ENCODE measurements at regions not wholly inside any gene's neighbourhood (a gene's known extent, or its start where the extent isn't known, plus 50 kb on each side); places are given as distances from the start of the nearest gene placed in this dataset.

DNA sequence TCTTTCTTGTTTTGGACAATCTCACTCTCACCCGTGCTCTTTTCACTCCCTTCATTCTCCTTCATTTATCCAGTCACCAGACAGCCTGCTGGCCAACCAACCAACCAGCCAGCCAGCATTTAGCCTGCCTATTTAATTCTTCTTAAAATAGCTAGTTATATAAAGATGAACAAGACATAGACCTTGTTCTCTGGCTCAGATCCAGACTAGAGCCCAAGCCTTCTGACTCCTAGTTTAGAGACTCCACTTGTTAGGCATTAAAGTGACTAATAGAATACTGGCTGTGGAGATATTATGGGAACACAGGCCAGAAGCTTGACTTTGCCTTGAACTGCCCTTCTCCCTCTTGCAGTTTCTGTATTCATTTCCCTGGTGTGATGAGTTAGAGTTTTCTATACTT lies 215.3 kb upstream of the THRB start:
- H3K9me1 ChIP-seq (ENCODE audit: control insufficient read depth, insufficient read depth, low read length): no peaks in the 10 kb centered on the region
- no peak overlapping the region for H3K27ac ChIP-seq (ENCODE audit: extremely low read depth, low read depth, low read length)
- in situ Hi-C loops (cut with MboI): no loop called here
- TF ChIP-seq, protein P1, sequence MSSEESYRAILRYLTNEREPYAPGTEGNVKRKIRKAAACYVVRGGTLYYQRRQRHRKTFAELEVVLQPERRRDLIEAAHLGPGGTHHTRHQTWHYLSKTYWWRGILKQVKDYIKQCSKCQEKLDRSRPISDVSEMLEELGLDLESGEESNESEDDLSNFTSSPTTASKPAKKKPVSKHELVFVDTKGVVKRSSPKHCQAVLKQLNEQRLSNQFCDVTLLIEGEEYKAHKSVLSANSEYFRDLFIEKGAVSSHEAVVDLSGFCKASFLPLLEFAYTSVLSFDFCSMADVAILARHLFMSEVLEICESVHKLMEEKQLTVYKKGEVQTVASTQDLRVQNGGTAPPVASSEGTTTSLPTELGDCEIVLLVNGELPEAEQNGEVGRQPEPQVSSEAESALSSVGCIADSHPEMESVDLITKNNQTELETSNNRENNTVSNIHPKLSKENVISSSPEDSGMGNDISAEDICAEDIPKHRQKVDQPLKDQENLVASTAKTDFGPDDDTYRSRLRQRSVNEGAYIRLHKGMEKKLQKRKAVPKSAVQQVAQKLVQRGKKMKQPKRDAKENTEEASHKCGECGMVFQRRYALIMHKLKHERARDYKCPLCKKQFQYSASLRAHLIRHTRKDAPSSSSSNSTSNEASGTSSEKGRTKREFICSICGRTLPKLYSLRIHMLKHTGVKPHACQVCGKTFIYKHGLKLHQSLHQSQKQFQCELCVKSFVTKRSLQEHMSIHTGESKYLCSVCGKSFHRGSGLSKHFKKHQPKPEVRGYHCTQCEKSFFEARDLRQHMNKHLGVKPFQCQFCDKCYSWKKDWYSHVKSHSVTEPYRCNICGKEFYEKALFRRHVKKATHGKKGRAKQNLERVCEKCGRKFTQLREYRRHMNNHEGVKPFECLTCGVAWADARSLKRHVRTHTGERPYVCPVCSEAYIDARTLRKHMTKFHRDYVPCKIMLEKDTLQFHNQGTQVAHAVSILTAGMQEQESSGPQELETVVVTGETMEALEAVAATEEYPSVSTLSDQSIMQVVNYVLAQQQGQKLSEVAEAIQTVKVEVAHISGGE (CRISPR knock-in tag; IDR thresholded peaks at IDR 0.05): no peak
- TF ChIP-seq, protein P2, sequence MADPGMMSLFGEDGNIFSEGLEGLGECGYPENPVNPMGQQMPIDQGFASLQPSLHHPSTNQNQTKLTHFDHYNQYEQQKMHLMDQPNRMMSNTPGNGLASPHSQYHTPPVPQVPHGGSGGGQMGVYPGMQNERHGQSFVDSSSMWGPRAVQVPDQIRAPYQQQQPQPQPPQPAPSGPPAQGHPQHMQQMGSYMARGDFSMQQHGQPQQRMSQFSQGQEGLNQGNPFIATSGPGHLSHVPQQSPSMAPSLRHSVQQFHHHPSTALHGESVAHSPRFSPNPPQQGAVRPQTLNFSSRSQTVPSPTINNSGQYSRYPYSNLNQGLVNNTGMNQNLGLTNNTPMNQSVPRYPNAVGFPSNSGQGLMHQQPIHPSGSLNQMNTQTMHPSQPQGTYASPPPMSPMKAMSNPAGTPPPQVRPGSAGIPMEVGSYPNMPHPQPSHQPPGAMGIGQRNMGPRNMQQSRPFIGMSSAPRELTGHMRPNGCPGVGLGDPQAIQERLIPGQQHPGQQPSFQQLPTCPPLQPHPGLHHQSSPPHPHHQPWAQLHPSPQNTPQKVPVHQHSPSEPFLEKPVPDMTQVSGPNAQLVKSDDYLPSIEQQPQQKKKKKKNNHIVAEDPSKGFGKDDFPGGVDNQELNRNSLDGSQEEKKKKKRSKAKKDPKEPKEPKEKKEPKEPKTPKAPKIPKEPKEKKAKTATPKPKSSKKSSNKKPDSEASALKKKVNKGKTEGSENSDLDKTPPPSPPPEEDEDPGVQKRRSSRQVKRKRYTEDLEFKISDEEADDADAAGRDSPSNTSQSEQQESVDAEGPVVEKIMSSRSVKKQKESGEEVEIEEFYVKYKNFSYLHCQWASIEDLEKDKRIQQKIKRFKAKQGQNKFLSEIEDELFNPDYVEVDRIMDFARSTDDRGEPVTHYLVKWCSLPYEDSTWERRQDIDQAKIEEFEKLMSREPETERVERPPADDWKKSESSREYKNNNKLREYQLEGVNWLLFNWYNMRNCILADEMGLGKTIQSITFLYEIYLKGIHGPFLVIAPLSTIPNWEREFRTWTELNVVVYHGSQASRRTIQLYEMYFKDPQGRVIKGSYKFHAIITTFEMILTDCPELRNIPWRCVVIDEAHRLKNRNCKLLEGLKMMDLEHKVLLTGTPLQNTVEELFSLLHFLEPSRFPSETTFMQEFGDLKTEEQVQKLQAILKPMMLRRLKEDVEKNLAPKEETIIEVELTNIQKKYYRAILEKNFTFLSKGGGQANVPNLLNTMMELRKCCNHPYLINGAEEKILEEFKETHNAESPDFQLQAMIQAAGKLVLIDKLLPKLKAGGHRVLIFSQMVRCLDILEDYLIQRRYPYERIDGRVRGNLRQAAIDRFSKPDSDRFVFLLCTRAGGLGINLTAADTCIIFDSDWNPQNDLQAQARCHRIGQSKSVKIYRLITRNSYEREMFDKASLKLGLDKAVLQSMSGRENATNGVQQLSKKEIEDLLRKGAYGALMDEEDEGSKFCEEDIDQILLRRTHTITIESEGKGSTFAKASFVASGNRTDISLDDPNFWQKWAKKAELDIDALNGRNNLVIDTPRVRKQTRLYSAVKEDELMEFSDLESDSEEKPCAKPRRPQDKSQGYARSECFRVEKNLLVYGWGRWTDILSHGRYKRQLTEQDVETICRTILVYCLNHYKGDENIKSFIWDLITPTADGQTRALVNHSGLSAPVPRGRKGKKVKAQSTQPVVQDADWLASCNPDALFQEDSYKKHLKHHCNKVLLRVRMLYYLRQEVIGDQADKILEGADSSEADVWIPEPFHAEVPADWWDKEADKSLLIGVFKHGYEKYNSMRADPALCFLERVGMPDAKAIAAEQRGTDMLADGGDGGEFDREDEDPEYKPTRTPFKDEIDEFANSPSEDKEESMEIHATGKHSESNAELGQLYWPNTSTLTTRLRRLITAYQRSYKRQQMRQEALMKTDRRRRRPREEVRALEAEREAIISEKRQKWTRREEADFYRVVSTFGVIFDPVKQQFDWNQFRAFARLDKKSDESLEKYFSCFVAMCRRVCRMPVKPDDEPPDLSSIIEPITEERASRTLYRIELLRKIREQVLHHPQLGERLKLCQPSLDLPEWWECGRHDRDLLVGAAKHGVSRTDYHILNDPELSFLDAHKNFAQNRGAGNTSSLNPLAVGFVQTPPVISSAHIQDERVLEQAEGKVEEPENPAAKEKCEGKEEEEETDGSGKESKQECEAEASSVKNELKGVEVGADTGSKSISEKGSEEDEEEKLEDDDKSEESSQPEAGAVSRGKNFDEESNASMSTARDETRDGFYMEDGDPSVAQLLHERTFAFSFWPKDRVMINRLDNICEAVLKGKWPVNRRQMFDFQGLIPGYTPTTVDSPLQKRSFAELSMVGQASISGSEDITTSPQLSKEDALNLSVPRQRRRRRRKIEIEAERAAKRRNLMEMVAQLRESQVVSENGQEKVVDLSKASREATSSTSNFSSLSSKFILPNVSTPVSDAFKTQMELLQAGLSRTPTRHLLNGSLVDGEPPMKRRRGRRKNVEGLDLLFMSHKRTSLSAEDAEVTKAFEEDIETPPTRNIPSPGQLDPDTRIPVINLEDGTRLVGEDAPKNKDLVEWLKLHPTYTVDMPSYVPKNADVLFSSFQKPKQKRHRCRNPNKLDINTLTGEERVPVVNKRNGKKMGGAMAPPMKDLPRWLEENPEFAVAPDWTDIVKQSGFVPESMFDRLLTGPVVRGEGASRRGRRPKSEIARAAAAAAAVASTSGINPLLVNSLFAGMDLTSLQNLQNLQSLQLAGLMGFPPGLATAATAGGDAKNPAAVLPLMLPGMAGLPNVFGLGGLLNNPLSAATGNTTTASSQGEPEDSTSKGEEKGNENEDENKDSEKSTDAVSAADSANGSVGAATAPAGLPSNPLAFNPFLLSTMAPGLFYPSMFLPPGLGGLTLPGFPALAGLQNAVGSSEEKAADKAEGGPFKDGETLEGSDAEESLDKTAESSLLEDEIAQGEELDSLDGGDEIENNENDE (IDR thresholded peaks at IDR 0.05; ENCODE audit: low read depth, low read length): no peak
- TF ChIP-seq SAP30 (IDR thresholded peaks at IDR 0.05; ENCODE audit: borderline replicate concordance, insufficient read depth, low read depth, low read length, poor library complexity, severe bottlenecking) (no peak), ZNF253 (CRISPR knock-in tag; conservative IDR thresholded peaks at IDR 0.05) (no peak)
- TF ChIP-seq, protein P3, sequence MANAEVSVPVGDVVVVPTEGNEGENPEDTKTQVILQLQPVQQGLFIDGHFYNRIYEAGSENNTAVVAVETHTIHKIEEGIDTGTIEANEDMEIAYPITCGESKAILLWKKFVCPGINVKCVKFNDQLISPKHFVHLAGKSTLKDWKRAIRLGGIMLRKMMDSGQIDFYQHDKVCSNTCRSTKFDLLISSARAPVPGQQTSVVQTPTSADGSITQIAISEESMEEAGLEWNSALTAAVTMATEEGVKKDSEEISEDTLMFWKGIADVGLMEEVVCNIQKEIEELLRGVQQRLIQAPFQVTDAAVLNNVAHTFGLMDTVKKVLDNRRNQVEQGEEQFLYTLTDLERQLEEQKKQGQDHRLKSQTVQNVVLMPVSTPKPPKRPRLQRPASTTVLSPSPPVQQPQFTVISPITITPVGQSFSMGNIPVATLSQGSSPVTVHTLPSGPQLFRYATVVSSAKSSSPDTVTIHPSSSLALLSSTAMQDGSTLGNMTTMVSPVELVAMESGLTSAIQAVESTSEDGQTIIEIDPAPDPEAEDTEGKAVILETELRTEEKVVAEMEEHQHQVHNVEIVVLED (CRISPR knock-in tag; IDR thresholded peaks at IDR 0.05): no peak

More for the DNA sequence above, 215.3 kb upstream of the THRB start:
- ChIA-PET CTCF (ENCODE audit: low intra/inter-chr PET ratio) (no interaction called here), POLR2A (no interaction called here)
- Histone ChIP-seq H2AFZ (ENCODE audit: low read depth, low read length) (no peak overlapping the region), H3K4me3 (no peak overlapping the region), H3K4me1 (replicated peaks in 1 of 2; ENCODE audit: control insufficient read depth in 2 of 2, insufficient read depth in 2 of 2, low read length in 2 of 2) (no peaks in the 10 kb centered on the region), H3K79me2 (ENCODE audit: control insufficient read depth, insufficient read depth, low read length) (no peaks in the 10 kb centered on the region), H3K9me3 (replicated peaks; ENCODE audit: control insufficient read depth, insufficient read depth, low read depth, low read length) (no peaks in the 10 kb centered on the region), H3K36me3 (ENCODE audit: control insufficient read depth, insufficient read depth, low read length) (no peaks in the 10 kb centered on the region), H4K20me1 (replicated peaks; ENCODE audit: control insufficient read depth, insufficient read depth, low read length) (no peaks in the 10 kb centered on the region), H3K9ac (ENCODE audit: insufficient read depth in 1 of 2, low read depth in 2 of 2, low read length in 2 of 2) (no peak overlapping the region), H3K4me2 (ENCODE audit: insufficient read depth, low read length) (no peak overlapping the region), H3K27me3 (ENCODE audit: control insufficient read depth in 2 of 2, insufficient read depth in 2 of 2, low read length in 2 of 2) (no peaks in the 10 kb centered on the region)
- intact Hi-C loops (cut with micrococcal nuclease): no loop called here
- no peak for ATAC-seq
- no peak for DNase-seq (ENCODE audit: extremely low read depth in 1 of 4, low spot score in 3 of 4)
- FAIRE-seq: no peak
- WGBS (ENCODE audit: insufficient coverage, low coverage, missing lambda C conversion rate): 0% methylated on average over 1 of the region's 1 CpG
- no TSS peak for BruUV-seq (replicated peaks)

All from K562 (cell line).